T-helper 17 cell (primary cell): ENCODE measurements at regions not wholly inside any gene's neighbourhood (a gene's known extent, or its start where the extent isn't known, plus 50 kb on each side); places are given as distances from the start of the nearest gene placed in this dataset.

Experiments used
- ATAC-seq: fragments of 150-1000 bp; cut with Tn5 transposase; 2 replicates; pipeline ENCODE4 v1.10.0; 2021; ENCODE audit warnings: mild to moderate bottlenecking, moderate library complexity
- DNase-seq, 3 donors: peaks; one replicate each; pipeline versions ENCODE4 v3.0.0 to v3.0.0-alpha.2; 2020 to 2021
- H3K9me3 ChIP-seq: one replicate; pipeline ENCODE4 v1.7.0; 2013; ENCODE audit warnings: low read length, mild to moderate bottlenecking; ENCODE audit not compliant: control insufficient read depth, poor library complexity, severe bottlenecking
- H3K27ac Mint-ChIP-seq: one replicate; pipeline ENCODE4 v1.8.0; 2022; ENCODE audit warnings: mild to moderate bottlenecking, moderate library complexity, mixed read lengths
- H3K27me3 Mint-ChIP-seq: one replicate; pipeline ENCODE4 v1.8.0; 2022; ENCODE audit warnings: mixed read lengths
- H3K36me3 Mint-ChIP-seq: one replicate; pipeline ENCODE4 v1.8.0; 2022; ENCODE audit warnings: low read depth, mixed read lengths
- H3K4me1 Mint-ChIP-seq: one replicate; pipeline ENCODE4 v1.8.0; 2022; ENCODE audit warnings: mild to moderate bottlenecking, mixed read lengths
- H3K4me3 Mint-ChIP-seq: one replicate; pipeline ENCODE4 v1.8.0; 2022; ENCODE audit warnings: mild to moderate bottlenecking, moderate library complexity, mixed read lengths

GRCh38 chr15:37731146-37731746 is 203.2 kb upstream of the TMCO5A start:
- Mint-ChIP-seq H3K4me1 (no peaks in the 10 kb centered on the region), H3K27me3 (peaks cover 4% of the 10 kb centered on the region), H3K36me3 (no peaks in the 10 kb centered on the region), H3K4me3 (no peak overlapping the region), H3K27ac (no peak overlapping the region)
- no peak for DNase-seq
- no peak for ATAC-seq
- H3K9me3 ChIP-seq: peaks cover 2% of the 10 kb centered on the region

- no peaks in the 10 kb centered on the region for H3K36me3 Mint-ChIP-seq
- H3K27me3 Mint-ChIP-seq: peaks cover 9% of the 10 kb centered on the region
- no peak for ATAC-seq
- peaks cover 2% of the 10 kb centered on the region for H3K9me3 ChIP-seq
- no peak overlapping the region for H3K27ac Mint-ChIP-seq
- H3K4me3 Mint-ChIP-seq: no peak overlapping the region
- DNase-seq: no peak
- H3K4me1 Mint-ChIP-seq: no peaks in the 10 kb centered on the region
These were observed 200.8 kb upstream of the TMCO5A start for GRCh38 chr15:37733628-37734027.

GRCh38 chr15:37740623-37741141 is 193.8 kb upstream of the TMCO5A start:
- Mint-ChIP-seq H3K36me3 (no peaks in the 10 kb centered on the region), H3K27ac (no peak overlapping the region), H3K4me1 (no peaks in the 10 kb centered on the region), H3K4me3 (no peak overlapping the region), H3K27me3 (peaks cover 5% of the 10 kb centered on the region)
- ATAC-seq (no peak), DNase-seq (no peak)
- no peaks in the 10 kb centered on the region for H3K9me3 ChIP-seq

- H3K9me3 ChIP-seq: no peaks in the 10 kb centered on the region
- Mint-ChIP-seq H3K4me1 (no peaks in the 10 kb centered on the region), H3K4me3 (no peak overlapping the region), H3K27me3 (no peaks in the 10 kb centered on the region), H3K27ac (no peak overlapping the region), H3K36me3 (no peaks in the 10 kb centered on the region)
- DNase-seq: no peak
- ATAC-seq: no peak
These were observed 190.6 kb upstream of the TMCO5A start for GRCh38 chr15:37743826-37744225.

- DNase-seq: no peak
- Mint-ChIP-seq H3K27ac (no peak overlapping the region), H3K36me3 (no peaks in the 10 kb centered on the region), H3K4me1 (no peaks in the 10 kb centered on the region), H3K4me3 (no peak overlapping the region), H3K27me3 (no peaks in the 10 kb centered on the region)
- ATAC-seq: no peak
- H3K9me3 ChIP-seq: no peaks in the 10 kb centered on the region
These were observed 189.9 kb upstream of the TMCO5A start for GRCh38 chr15:37744521-37744920.

- no peaks in the 10 kb centered on the region for H3K36me3 Mint-ChIP-seq
- no peak for DNase-seq
- H3K27ac Mint-ChIP-seq: no peak overlapping the region
- no peaks in the 10 kb centered on the region for H3K4me1 Mint-ChIP-seq
- H3K4me3 Mint-ChIP-seq: no peak overlapping the region
- peaks cover 3% of the 10 kb centered on the region for H3K27me3 Mint-ChIP-seq
- H3K9me3 ChIP-seq: no peaks in the 10 kb centered on the region
- no peak for ATAC-seq
These were observed 183.0 kb upstream of the TMCO5A start for GRCh38 chr15:37751401-37751800.

- no peak overlapping the region for H3K4me3 Mint-ChIP-seq
- H3K36me3 Mint-ChIP-seq: no peaks in the 10 kb centered on the region
- H3K9me3 ChIP-seq: no peaks in the 10 kb centered on the region
- no peak for ATAC-seq
- peaks cover 6% of the 10 kb centered on the region for H3K27me3 Mint-ChIP-seq
- DNase-seq: no peak
- H3K27ac Mint-ChIP-seq: no peak overlapping the region
- H3K4me1 Mint-ChIP-seq: no peaks in the 10 kb centered on the region
These were observed 178.0 kb upstream of the TMCO5A start for GRCh38 chr15:37756407-37756806.

- peaks cover 6% of the 10 kb centered on the region for H3K27me3 Mint-ChIP-seq
- no peak overlapping the region for H3K27ac Mint-ChIP-seq
- no peak overlapping the region for H3K4me3 Mint-ChIP-seq
- no peaks in the 10 kb centered on the region for H3K9me3 ChIP-seq
- H3K36me3 Mint-ChIP-seq: no peaks in the 10 kb centered on the region
- no peaks in the 10 kb centered on the region for H3K4me1 Mint-ChIP-seq
- DNase-seq: no peak
- ATAC-seq: no peak
These were observed 176.0 kb upstream of the TMCO5A start for GRCh38 chr15:37758412-37758811.

- H3K27me3 Mint-ChIP-seq: peaks cover 7% of the 10 kb centered on the region
- no peak overlapping the region for H3K27ac Mint-ChIP-seq
- ATAC-seq (no peak), DNase-seq (no peak)
- peak overlapping the region; percentile 1 for H3K4me3 Mint-ChIP-seq
- H3K4me1 Mint-ChIP-seq: peaks cover 8% of the 10 kb centered on the region
- no peaks in the 10 kb centered on the region for H3K9me3 ChIP-seq
- no peaks in the 10 kb centered on the region for H3K36me3 Mint-ChIP-seq
These were observed 169.7 kb upstream of the TMCO5A start for GRCh38 chr15:37764733-37765191.

GRCh38 chr15:37765786-37766185 is 168.7 kb upstream of the TMCO5A start:
- peaks cover 8% of the 10 kb centered on the region for H3K4me1 Mint-ChIP-seq
- H3K27ac Mint-ChIP-seq: no peak overlapping the region
- ATAC-seq (no peak), DNase-seq (no peak)
- peaks cover 7% of the 10 kb centered on the region for H3K27me3 Mint-ChIP-seq
- no peak overlapping the region for H3K4me3 Mint-ChIP-seq
- H3K9me3 ChIP-seq: no peaks in the 10 kb centered on the region
- H3K36me3 Mint-ChIP-seq: no peaks in the 10 kb centered on the region

GRCh38 chr15:37767841-37768455 is 166.5 kb upstream of the TMCO5A start:
- Mint-ChIP-seq H3K36me3 (no peaks in the 10 kb centered on the region), H3K4me3 (no peak overlapping the region), H3K27me3 (peaks cover 7% of the 10 kb centered on the region), H3K27ac (no peak overlapping the region), H3K4me1 (peaks cover 8% of the 10 kb centered on the region)
- no peaks in the 10 kb centered on the region for H3K9me3 ChIP-seq
- ATAC-seq: no peak
- DNase-seq: no peak

GRCh38 chr15:37771465-37771864 is 163.0 kb upstream of the TMCO5A start:
- DNase-seq: no peak
- H3K36me3 Mint-ChIP-seq: no peaks in the 10 kb centered on the region
- peaks cover 7% of the 10 kb centered on the region for H3K27me3 Mint-ChIP-seq
- H3K27ac Mint-ChIP-seq: no peak overlapping the region
- no peak overlapping the region for H3K4me3 Mint-ChIP-seq
- H3K9me3 ChIP-seq: no peaks in the 10 kb centered on the region
- no peak for ATAC-seq
- peaks cover under 1% of the 10 kb centered on the region for H3K4me1 Mint-ChIP-seq

GRCh38 chr15:37773111-37773860 is 161.2 kb upstream of the TMCO5A start:
- no peak for DNase-seq
- no peak overlapping the region for H3K27ac Mint-ChIP-seq
- no peaks in the 10 kb centered on the region for H3K9me3 ChIP-seq
- no peak for ATAC-seq
- no peaks in the 10 kb centered on the region for H3K4me1 Mint-ChIP-seq
- H3K27me3 Mint-ChIP-seq: peaks cover under 1% of the 10 kb centered on the region
- no peaks in the 10 kb centered on the region for H3K36me3 Mint-ChIP-seq
- H3K4me3 Mint-ChIP-seq: no peak overlapping the region
